Upper lobe of left lung (tissue), 6 donors: ENCODE measurements at regions not wholly inside any gene's neighbourhood (a gene's known extent, or its start where the extent isn't known, plus 50 kb on each side); places are given as distances from the start of the nearest gene placed in this dataset.

Source experiments
- ATAC-seq, 2 donors: fragments of 200-7000 bp; cut with Tn5 transposase; one replicate each; pipeline ENCODE4 v1.9.1; 2022; ENCODE audit warnings: mild to moderate bottlenecking in 2 of 2, moderate library complexity in 2 of 2; ENCODE audit not compliant: low FRiP score in 2 of 2
- DNase-seq, 2 donors: peaks; one replicate each; pipeline ENCODE4 v3.0.0-alpha.2; 2019 to 2020
- H3K27ac ChIP-seq, 4 donors: fragments of 200-600 bp; sonication (generic); one replicate each; pipeline ENCODE4 v1.5.1; 2016 to 2019
- H3K27me3 ChIP-seq, 4 donors: fragments of 200-600 bp; sonication (generic); one replicate each; pipeline ENCODE4 v1.5.1; 2017 to 2019
- H3K36me3 ChIP-seq, 4 donors: fragments of 200-600 bp; sonication (generic); one replicate each; pipeline ENCODE4 v1.5.1; 2016 to 2019
- H3K4me1 ChIP-seq, 4 donors: fragments of 200-600 bp; sonication (generic); one replicate each; pipeline ENCODE4 v1.5.1; 2018 to 2019
- H3K4me3 ChIP-seq, 4 donors: fragments of 200-600 bp; sonication (generic); one replicate each; pipeline ENCODE4 v1.5.1; 2017 to 2019; ENCODE audit warnings: mild to moderate bottlenecking in 2 of 4, moderate library complexity in 1 of 4
- H3K9me3 ChIP-seq, 4 donors: fragments of 200-600 bp; sonication (generic); one replicate each; pipeline ENCODE4 v1.5.1; 2018 to 2019
- EP300 ChIP-seq, 4 donors: sonication (generic); formaldehyde crosslinking; IDR thresholded peaks; one replicate each; pipeline ENCODE4 v1.5.1; 2017; ENCODE audit warnings: antibody characterized with exemption in 4 of 4, control low read depth in 2 of 4
- POLR2A ChIP-seq, 4 donors: fragments of 450-650 bp; IDR thresholded peaks; one replicate each; pipeline ENCODE4 v1.5.1; 2016 to 2017; ENCODE audit warnings: antibody characterized with exemption in 4 of 4, mild to moderate bottlenecking in 2 of 4
- POLR2AphosphoS5 ChIP-seq, 2 donors: sonication (generic); formaldehyde crosslinking; IDR thresholded peaks; one replicate each; pipeline ENCODE4 v1.5.1; 2017; ENCODE audit warnings: antibody characterized with exemption in 2 of 2
- WGBS, 2 donors: methylation state at CpG; one replicate each; pipeline ENCODE4 v1.1.5; 2017 to 2018; 5-methylcytosine and 5-hydroxymethylcytosine counted together
- TF ChIP-seq, protein P1 (sequence below), 6 experiments: fragments of 450-650 bp in 4 of 6; fragments of 200-600 bp in 2 of 6; sonication (generic) in 2 of 6; IDR thresholded peaks; one replicate each; pipeline ENCODE4 v1.5.1; 2016 to 2019; ENCODE audit warnings: antibody characterized with exemption in 6 of 6
- donor health status: DM: no; HTN: no; CAD: no; lungs with moderate emphysema.
- donor health status: DM: no; HTN: yes; CAD: no; lungs with severe emphysema.

GRCh38 chr9:91086657-91087461, 274.9 kb downstream of the AUH start:
- Histone ChIP-seq H3K36me3 (no peaks in the 10 kb centered on the region), H3K4me1 (no peaks in the 10 kb centered on the region), H3K9me3 (no peaks in the 10 kb centered on the region), H3K27ac (no peak overlapping the region), H3K27me3 (peaks cover 0 to 2% (median 0%) of the 10 kb centered on the region in 4 donors), H3K4me3 (no peak overlapping the region)
- no peak for DNase-seq
- no peak for TF ChIP-seq POLR2AphosphoS5 (IDR thresholded peaks at IDR 0.05)
- no peak for ATAC-seq

DNA sequence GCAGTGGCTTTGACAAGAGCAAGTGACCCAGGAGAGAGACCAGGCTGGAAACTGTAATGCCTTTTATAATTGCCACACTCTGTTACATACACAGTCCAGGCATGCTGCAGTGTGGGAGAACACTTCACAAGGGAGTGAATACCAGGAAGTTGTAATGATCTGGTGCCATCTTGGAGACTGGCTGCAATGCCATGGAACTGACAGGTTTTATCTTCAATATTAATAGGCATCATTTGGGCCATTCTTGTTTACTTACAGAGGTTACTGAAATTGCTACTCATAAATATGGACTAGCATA, 274.3 kb downstream of the AUH start:
- TF ChIP-seq, protein P1, sequence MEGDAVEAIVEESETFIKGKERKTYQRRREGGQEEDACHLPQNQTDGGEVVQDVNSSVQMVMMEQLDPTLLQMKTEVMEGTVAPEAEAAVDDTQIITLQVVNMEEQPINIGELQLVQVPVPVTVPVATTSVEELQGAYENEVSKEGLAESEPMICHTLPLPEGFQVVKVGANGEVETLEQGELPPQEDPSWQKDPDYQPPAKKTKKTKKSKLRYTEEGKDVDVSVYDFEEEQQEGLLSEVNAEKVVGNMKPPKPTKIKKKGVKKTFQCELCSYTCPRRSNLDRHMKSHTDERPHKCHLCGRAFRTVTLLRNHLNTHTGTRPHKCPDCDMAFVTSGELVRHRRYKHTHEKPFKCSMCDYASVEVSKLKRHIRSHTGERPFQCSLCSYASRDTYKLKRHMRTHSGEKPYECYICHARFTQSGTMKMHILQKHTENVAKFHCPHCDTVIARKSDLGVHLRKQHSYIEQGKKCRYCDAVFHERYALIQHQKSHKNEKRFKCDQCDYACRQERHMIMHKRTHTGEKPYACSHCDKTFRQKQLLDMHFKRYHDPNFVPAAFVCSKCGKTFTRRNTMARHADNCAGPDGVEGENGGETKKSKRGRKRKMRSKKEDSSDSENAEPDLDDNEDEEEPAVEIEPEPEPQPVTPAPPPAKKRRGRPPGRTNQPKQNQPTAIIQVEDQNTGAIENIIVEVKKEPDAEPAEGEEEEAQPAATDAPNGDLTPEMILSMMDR (IDR thresholded peaks at IDR 0.05) = no peak
- TF ChIP-seq POLR2AphosphoS5 (IDR thresholded peaks at IDR 0.05) (no peak), POLR2A (IDR thresholded peaks at IDR 0.05) (no peak), EP300 (IDR thresholded peaks at IDR 0.05) (no peak)
- H3K36me3 ChIP-seq = no peaks in the 10 kb centered on the region
- H3K9me3 ChIP-seq = no peaks in the 10 kb centered on the region
- peaks cover 0 to 2% (median 0%) of the 10 kb centered on the region in 4 donors for H3K27me3 ChIP-seq
- H3K4me3 ChIP-seq = no peak overlapping the region
- no peaks in the 10 kb centered on the region for H3K4me1 ChIP-seq
- DNase-seq = no peak
- no peak for ATAC-seq
- no peak overlapping the region for H3K27ac ChIP-seq

GRCh38 chr9:91089405-91090129, 272.2 kb downstream of the AUH start:
- WGBS, 2 donors = 31 to 59% methylated on average over 6 of the region's 6 CpGs
- H3K27me3 ChIP-seq = no peaks in the 10 kb centered on the region
- H3K36me3 ChIP-seq = no peaks in the 10 kb centered on the region
- H3K9me3 ChIP-seq = peaks cover 0 to 3% (median 0%) of the 10 kb centered on the region in 4 donors
- no peaks in the 10 kb centered on the region for H3K4me1 ChIP-seq
- H3K27ac ChIP-seq = no peak overlapping the region
- DNase-seq (peak in 1 of 2 donors; percentile 56), ATAC-seq (peak in 1 of 2 donors; percentile 55)
- no peak overlapping the region for H3K4me3 ChIP-seq
- TF ChIP-seq, protein P1 (IDR thresholded peaks at IDR 0.05) = peak in 4 of 6 experiments; percentile 11 to 34 (median 16)
- TF ChIP-seq POLR2A (IDR thresholded peaks at IDR 0.05) = no peak

GRCh38 chr9:91090130-91090410, 271.6 kb downstream of the AUH start:
- no peak for DNase-seq
- Histone ChIP-seq H3K4me3 (no peak overlapping the region), H3K27ac (no peak overlapping the region), H3K9me3 (peaks cover 0 to 3% (median 0%) of the 10 kb centered on the region in 4 donors), H3K4me1 (no peaks in the 10 kb centered on the region), H3K36me3 (no peaks in the 10 kb centered on the region), H3K27me3 (no peaks in the 10 kb centered on the region)
- no peak for ATAC-seq
- 78 to 90% methylated on average over 5 of the region's 5 CpGs for WGBS, 2 donors
- no peak for TF ChIP-seq POLR2A (IDR thresholded peaks at IDR 0.05)
- TF ChIP-seq POLR2AphosphoS5 (IDR thresholded peaks at IDR 0.05) = no peak
- no peak for TF ChIP-seq EP300 (IDR thresholded peaks at IDR 0.05)
- TF ChIP-seq, protein P1 (IDR thresholded peaks at IDR 0.05) = no peak

DNA sequence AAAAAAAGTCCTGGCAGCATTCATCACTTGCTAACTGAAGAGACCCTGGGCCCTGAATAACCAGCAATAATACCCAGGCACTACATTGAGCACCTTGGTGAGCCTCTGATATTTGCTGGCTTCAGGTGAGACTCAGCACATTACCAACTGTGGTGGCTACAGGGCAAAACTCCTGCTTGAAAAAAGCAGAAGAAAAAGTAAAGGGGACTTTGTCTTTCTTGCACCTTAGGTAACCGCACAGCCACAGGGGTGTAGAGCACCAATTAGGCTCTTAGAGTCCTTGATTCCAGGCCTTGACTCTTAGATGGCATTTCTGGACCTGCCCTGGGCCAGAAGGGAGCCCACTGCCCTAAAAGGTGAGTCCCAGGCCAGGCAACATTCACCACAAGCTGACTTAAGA, 269.5 kb downstream of the AUH start:
- no peak overlapping the region for H3K4me3 ChIP-seq
- WGBS, 2 donors = 100% methylated on average over 1 of the region's 1 CpG
- no peak overlapping the region for H3K27ac ChIP-seq
- H3K27me3 ChIP-seq = no peaks in the 10 kb centered on the region
- peaks cover 0 to 3% (median 0%) of the 10 kb centered on the region in 4 donors for H3K9me3 ChIP-seq
- TF ChIP-seq POLR2A (IDR thresholded peaks at IDR 0.05) (no peak), EP300 (IDR thresholded peaks at IDR 0.05) (no peak), POLR2AphosphoS5 (IDR thresholded peaks at IDR 0.05) (no peak)
- TF ChIP-seq, protein P1 (IDR thresholded peaks at IDR 0.05) = no peak
- ATAC-seq (no peak), DNase-seq (no peak)
- H3K4me1 ChIP-seq = no peaks in the 10 kb centered on the region
- no peaks in the 10 kb centered on the region for H3K36me3 ChIP-seq
